Skin epidermis (tissue), 12 donors: ENCODE measurements at regions not wholly inside any gene's neighbourhood (a gene's known extent, or its start where the extent isn't known, plus 50 kb on each side); places are given as distances from the start of the nearest gene placed in this dataset.

Experiments
- H3K27ac ChIP-seq, 21 experiments: fragments of 200-600 bp; sonication (generic) in 11 of 21; one replicate each; pipeline ENCODE4 v1.5.0; 2020; ENCODE audit warnings: mild to moderate bottlenecking in 3 of 21, inconsistent platforms in 2 of 21, moderate library complexity in 2 of 21
- H3K4me3 ChIP-seq, 7 experiments: fragments of 200-600 bp; sonication (generic) in 2 of 7; one replicate each; pipeline ENCODE4 v1.5.0; 2020; ENCODE audit warnings: inconsistent platforms in 2 of 7, mild to moderate bottlenecking in 2 of 7, moderate library complexity in 1 of 7

GRCh38 chr3:22933841-22934116 lies 269.3 kb upstream of the UBE2E2 start:
- Histone ChIP-seq H3K27ac (no peak overlapping the region), H3K4me3 (no peak overlapping the region)

- no peak overlapping the region for H3K4me3 ChIP-seq
- H3K27ac ChIP-seq = no peak overlapping the region
These were observed 268.1 kb upstream of the UBE2E2 start for GRCh38 chr3:22935040-22935439.

GRCh38 chr3:22937536-22937935 lies 265.6 kb upstream of the UBE2E2 start:
- H3K27ac ChIP-seq = no peak overlapping the region
- H3K4me3 ChIP-seq = no peak overlapping the region

GRCh38 chr3:22938739-22939138 lies 264.4 kb upstream of the UBE2E2 start:
- Histone ChIP-seq H3K4me3 (no peak overlapping the region), H3K27ac (no peak overlapping the region)

- no peak overlapping the region for H3K4me3 ChIP-seq
- no peak overlapping the region for H3K27ac ChIP-seq
These were observed 263.8 kb upstream of the UBE2E2 start for GRCh38 chr3:22939349-22939748.

GRCh38 chr3:22940285-22940684 lies 262.8 kb upstream of the UBE2E2 start:
- no peak overlapping the region for H3K4me3 ChIP-seq
- no peak overlapping the region for H3K27ac ChIP-seq

- Histone ChIP-seq H3K4me3 (no peak overlapping the region), H3K27ac (no peak overlapping the region)
These were observed 260.1 kb upstream of the UBE2E2 start for GRCh38 chr3:22942981-22943380.

- no peak overlapping the region for H3K27ac ChIP-seq
- H3K4me3 ChIP-seq = no peak overlapping the region
These were observed 255.3 kb upstream of the UBE2E2 start for GRCh38 chr3:22947851-22948250.

- Histone ChIP-seq H3K27ac (no peak overlapping the region), H3K4me3 (no peak overlapping the region)
These were observed 251.2 kb upstream of the UBE2E2 start for GRCh38 chr3:22951910-22952309.

- no peak overlapping the region for H3K4me3 ChIP-seq
- no peak overlapping the region for H3K27ac ChIP-seq
These were observed 250.3 kb upstream of the UBE2E2 start for GRCh38 chr3:22952860-22953259.

- H3K4me3 ChIP-seq = no peak overlapping the region
- H3K27ac ChIP-seq = no peak overlapping the region
These were observed 243.5 kb upstream of the UBE2E2 start for GRCh38 chr3:22959593-22959992.

GRCh38 chr3:22960105-22960984 lies 242.8 kb upstream of the UBE2E2 start:
- Histone ChIP-seq H3K4me3 (no peak overlapping the region), H3K27ac (no peak overlapping the region)

- Histone ChIP-seq H3K27ac (no peak overlapping the region), H3K4me3 (no peak overlapping the region)
These were observed 240.9 kb upstream of the UBE2E2 start for GRCh38 chr3:22962244-22962643.

- H3K4me3 ChIP-seq = no peak overlapping the region
- no peak overlapping the region for H3K27ac ChIP-seq
These were observed 236.8 kb upstream of the UBE2E2 start for GRCh38 chr3:22966349-22966748.

- Histone ChIP-seq H3K4me3 (no peak overlapping the region), H3K27ac (no peak overlapping the region)
These were observed 233.9 kb upstream of the UBE2E2 start for GRCh38 chr3:22969276-22969675.

GRCh38 chr3:22971497-22971896 lies 231.6 kb upstream of the UBE2E2 start:
- Histone ChIP-seq H3K27ac (no peak overlapping the region), H3K4me3 (no peak overlapping the region)

GRCh38 chr3:22977042-22977441 lies 226.1 kb upstream of the UBE2E2 start:
- no peak overlapping the region for H3K4me3 ChIP-seq
- H3K27ac ChIP-seq = no peak overlapping the region

- H3K27ac ChIP-seq = no peak overlapping the region
- H3K4me3 ChIP-seq = no peak overlapping the region
These were observed 225.4 kb upstream of the UBE2E2 start for GRCh38 chr3:22977650-22978289.

- no peak overlapping the region for H3K4me3 ChIP-seq
- H3K27ac ChIP-seq = no peak overlapping the region
These were observed 223.5 kb upstream of the UBE2E2 start for GRCh38 chr3:22979581-22979980.

GRCh38 chr3:22980346-22980745 lies 222.8 kb upstream of the UBE2E2 start:
- H3K27ac ChIP-seq = no peak overlapping the region
- H3K4me3 ChIP-seq = no peak overlapping the region

- no peak overlapping the region for H3K4me3 ChIP-seq
- H3K27ac ChIP-seq = no peak overlapping the region
These were observed 222.0 kb upstream of the UBE2E2 start for GRCh38 chr3:22981166-22981565.

- Histone ChIP-seq H3K4me3 (no peak overlapping the region), H3K27ac (no peak overlapping the region)
These were observed 221.3 kb upstream of the UBE2E2 start for GRCh38 chr3:22981861-22982260.
